Suppressor macrophage (primary cell): ENCODE measurements at regions not wholly inside any gene's neighbourhood (a gene's known extent, or its start where the extent isn't known, plus 50 kb on each side); places are given as distances from the start of the nearest gene placed in this dataset.
"Not testable (repeated sequence)": the region's sequence is repeated elsewhere in the genome, so short reads cannot be mapped to it uniquely, and the experiment has no call there.

ENCODE experiments used
- DNase-seq, 4 experiments: peaks; one replicate each; pipeline ENCODE4 v3.0.0-alpha.2; 2020 to 2022

DNA sequence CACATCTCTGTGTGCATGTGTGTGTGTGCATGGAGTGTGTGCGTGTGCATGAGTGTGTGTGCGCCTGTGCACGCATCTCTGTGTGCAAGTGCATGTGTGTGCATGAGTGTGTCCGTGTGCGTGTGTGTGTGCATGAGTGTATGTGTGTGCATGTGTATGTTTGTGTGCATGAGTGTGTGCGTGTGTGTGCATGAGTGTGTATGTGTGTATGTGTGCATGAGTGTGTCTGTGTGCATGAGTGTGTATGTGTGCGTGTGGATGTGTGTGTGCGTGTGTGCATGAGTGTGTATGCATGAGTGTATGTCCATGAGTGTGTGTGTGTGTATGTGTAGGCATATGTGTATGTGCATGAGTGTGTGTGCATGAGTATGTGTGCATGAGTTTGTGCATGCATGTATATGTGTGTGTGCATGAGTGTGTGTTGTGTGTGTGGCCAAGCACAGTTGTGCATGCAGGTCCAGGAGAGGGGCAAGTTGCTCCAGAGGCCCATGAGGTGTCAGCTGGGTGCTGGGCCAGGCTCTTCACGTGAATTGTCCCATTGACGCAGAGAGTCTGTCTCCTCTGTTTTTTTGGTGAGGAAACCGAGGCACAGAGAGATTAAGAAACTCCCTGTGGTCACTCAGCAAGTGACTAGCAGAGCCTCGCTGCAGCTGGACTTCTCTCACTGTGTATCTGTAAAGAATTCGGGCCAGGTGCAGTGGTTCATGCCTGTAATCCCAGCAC lies 75.5 kb downstream of the ASB1 start:
- no peak for DNase-seq

DNA sequence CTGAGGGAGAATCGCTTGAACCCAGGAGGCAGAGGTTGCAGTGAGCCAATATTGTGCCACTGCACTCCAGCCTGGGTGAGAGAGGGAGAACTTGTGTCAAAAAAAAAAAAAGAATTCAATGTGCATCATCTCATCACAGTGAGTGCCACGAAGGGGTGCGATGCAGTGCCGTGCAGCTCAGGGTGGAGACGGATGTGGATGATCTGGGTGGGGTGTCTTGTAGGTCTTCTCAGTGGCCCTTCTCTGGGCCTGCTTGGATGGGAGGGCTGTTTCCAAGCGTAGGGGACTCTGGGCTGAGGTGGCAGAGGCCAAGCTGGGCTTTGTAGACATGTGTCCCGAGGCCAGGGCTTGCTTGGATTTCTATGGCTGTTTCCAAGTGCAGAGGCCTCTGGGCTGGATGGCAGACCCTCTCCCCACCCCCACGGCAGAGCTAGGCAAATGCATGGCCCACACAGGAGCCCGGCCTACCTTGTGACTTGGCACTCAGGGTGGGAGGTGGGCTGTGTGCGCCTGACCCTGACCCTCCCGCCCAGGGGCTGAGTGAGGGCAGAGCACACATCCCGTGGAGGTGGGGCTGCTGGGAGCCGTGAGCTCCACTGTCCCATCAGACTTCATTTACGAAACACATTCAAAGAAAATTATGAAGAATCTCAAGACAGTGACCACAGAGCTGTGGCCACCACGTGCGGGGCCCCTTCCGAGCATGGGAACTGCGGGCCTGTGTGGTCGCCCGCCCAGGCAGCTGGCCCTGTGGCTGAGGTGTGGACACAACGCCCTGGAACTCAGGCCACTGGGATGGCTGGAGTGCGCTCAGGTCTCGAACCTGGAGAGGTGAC lies 76.4 kb downstream of the ASB1 start:
- DNase-seq = no peak

DNA sequence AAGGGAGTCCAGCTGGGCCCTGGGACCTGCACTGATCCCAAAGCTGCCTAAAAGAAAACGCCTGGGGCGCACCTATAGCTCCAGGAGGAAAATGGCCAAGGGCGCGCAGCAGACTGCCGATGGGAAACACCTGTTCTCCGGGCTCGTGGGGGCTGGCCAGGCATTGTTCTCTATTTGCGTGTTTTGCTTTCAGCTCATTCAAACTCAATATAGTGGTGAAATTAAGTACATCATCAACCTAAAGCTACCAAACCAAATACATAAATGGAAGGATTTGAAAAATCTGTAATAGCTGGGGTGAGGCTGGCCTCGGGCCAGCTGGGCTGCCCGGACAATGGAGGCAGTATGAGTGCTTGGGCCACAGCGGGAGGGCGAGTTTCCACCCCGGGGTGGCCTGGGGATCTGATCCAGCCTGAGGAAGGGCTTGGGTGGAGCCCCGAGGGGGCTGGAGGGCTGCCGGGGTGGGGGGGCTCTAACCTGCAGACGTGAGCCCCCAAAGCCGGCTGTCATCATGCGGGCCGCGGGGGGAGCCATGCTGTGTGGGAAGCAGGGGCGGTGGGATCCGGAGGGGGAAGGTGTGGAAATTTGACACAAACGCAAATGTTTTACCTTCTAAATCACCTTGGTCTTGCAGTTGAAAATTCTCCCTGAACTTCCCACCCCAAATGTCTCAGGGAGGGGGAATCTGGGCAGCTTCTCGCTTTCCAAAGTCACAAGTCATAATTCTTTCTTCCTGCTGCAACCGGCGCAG lies 77.6 kb downstream of the ASB1 start:
- no peak for DNase-seq

DNA sequence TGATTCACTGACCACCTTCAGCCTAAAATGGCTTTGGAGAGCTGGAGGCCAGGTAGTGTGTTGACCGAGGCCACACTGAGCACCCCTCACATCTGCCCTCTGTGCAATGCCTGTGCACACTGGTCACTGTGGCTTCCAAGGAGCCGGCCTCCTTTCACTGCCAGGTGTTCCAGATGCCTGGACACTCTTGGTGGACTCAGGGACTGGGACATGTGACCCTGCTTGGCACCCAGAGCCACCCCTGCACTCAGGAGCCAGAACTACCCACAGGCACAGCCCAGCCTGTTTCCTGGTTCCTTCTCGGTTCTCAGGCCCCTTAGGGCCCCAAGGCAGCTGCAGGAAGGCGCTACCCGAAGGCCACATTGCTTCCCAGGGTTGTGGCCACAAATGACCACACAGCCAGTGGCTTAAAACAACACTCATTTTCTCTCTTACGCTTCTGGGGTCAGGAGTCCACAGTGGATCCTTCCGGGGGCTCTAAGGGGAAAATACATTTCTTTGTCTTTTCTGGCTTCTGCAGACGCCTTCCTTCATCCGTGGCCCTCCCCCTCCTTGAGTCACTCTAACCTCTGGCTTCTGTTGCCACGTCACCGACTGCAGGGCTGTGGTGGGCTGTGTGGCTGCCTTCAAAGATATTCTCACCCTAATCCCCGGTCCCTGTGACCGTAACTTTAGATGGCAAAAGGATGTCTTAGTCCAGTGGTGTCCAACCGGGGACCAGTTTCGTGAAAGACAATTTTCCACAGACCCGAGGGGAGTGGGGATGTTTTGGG lies 78.6 kb downstream of the ASB1 start:
- DNase-seq = no peak

DNA sequence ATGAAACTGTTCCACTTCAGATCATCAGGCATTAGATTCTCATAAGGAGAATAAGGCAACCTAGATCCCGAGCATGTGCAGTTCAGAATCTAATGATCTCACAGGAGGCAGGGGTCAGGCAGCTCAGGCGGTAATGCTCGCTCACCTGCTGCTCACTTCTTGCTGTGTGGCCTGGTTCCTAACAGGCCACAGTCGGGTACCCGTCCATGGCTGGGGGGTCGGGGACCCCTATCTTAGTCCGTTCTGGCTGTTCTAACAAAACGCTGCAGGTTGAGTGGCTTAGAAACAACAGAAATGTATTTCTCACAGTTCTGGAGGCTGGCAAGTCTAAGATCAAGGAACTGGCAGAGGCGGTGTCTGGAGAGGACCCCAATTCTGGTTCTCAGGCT lies 79.2 kb downstream of the ASB1 start:
- no peak for DNase-seq

DNA sequence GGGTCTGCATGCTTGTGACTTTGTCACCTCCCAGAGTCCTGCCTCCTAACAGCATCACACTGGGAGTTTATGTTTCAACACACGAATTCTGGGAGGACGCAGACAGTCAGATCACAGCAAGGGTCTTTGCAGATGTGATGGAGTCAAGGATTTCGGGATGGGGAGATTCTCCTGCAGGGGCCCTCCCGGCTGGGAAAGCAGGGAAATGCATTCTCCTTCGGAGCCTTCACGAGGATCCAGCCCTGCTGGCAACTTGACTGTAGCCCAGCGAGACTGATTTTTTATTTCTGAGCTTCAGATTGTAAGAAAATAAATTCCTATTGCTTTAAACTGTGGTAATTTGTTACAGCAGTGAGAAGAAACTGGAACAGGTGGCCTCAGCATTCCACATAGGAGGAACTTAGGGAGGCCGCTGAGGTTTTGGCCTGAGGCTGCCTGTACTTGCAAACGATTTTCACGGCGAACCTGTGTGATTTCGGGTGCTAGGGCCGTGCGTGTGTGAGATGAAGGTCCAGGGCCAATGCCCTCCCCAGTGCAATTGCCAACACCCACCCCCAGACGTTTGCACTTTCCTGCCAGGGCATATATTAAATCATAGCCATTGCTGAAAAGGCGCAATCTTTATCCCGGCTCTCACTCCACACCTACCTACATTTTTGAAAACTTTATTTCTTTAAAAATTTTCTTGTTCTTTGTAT lies 79.8 kb downstream of the ASB1 start:
- no peak for DNase-seq

DNA sequence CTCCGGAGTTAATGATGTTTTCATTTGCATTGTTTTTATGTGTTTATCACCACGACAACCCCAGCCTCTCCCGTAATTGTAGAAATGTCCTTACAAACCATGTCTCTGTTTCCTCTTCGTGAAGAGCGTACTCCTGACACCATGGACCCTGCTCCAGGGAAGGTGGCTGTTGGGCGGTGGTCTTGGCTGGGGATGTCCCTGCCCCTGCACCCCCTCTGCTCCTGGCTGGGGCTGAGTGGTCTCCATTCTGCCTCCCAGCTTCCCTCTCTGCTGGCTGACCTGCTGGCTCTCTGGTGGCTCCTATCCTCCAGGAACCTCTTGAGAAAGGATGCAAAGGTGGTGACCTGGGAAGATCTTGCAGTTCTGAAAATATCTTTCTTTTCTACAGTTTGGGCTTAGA lies 81.1 kb downstream of the ASB1 start:
- DNase-seq = no peak

DNA sequence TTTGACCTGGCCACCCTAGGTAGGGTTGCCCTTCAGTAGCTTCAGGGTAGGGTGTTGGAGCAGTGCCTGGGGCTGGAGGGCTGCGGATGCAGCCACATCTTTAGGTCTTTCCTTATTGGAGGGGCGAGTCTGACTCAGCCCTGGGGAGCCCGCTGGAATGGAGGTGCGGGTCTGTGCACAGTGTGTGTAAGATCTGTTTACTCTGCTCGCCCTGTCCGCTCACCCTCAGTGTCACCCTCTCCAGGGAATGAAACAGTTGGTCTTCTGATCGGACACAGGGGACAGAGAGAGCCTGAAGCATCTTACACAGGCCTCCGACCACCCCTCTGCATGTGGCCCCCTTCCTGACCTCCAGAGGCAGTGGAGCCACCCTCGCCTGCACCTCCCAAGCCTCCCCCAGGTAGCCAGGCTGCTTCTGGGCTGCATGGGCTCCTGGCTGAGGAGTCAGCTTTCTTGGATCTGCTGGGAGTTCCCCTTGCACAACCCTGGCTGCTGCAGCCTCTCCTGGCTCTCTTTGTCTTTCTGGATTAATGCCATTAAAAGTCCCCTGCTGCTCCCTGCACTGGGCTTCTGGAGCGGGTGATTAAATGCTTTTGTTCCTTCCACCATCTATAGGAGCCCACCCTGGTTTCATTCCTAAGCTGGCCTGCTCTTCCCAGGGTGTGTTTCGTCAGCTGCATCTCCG lies 82.6 kb downstream of the ASB1 start:
- DNase-seq = no peak

DNA sequence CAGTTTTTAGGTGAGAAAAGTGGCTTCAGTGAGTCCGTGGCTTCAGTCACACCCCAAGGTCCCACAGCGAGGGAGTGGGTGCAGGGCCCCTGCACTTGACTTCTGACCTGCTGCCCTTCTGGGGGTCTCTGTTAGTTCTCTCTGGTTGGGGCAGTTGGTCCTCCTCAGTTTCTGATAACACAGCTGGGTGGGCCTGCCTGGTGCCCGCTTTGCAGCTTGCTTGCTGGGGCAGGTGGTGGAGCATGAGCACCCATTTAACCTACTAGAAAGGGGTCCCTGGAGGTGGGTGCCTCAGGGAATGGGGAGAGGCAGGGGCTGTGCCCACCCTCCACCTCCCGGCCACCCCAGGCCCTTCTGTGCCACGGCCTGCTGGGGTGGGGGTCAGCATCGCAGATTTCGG lies 83.2 kb downstream of the ASB1 start:
- DNase-seq = no peak

DNA sequence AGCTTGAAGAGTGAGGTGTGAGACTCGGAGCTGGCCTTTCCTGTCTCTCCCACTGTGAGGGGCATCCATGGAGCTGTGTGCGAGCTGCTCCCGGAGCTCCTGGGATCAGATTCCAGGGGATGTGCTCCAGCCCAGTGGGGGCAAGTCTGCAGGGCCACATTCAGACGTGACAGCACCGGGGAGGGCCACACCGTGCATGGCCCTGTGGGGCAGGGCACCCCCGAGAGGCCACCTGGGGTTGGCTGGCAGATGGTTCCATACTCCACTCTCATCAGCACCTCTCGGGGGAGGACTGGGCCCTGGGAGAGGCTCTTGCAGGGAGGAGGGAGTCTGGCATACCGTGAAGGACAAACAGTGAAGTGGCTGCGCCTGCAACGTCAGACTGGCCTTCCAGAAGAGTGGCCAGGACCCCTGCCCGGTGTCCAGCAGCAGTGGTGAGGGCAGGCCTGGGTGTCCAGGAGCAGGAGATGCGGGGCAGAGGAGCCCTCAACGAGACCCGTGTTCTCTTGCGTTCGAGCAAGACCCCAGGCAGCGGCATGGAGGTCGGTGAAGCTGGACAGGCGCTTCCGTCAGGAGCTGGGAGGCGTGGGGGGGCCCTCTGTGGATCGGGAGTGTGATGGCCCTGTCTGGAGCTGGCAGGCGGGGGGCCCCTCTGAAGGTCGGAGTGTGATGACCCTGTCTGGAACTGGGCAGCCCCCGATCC lies 84.3 kb downstream of the ASB1 start:
- no peak for DNase-seq

DNA sequence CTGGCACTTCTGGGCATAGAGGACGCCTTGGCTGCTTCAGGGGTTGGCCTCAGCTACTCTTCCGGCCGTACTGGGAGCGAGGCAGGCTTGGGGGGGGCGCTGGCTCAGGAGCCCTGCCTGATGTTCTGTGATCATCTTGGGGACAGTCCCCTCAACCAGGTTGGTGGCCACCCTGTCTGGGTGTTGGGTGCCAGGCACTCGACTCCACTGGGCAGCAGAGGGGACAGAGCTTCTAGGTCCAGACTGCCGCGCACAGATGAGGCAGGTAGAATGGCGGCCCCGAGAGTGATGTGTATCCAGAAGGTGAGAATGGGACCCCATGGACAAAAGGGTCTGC lies 84.9 kb downstream of the ASB1 start:
- DNase-seq = no peak

DNA sequence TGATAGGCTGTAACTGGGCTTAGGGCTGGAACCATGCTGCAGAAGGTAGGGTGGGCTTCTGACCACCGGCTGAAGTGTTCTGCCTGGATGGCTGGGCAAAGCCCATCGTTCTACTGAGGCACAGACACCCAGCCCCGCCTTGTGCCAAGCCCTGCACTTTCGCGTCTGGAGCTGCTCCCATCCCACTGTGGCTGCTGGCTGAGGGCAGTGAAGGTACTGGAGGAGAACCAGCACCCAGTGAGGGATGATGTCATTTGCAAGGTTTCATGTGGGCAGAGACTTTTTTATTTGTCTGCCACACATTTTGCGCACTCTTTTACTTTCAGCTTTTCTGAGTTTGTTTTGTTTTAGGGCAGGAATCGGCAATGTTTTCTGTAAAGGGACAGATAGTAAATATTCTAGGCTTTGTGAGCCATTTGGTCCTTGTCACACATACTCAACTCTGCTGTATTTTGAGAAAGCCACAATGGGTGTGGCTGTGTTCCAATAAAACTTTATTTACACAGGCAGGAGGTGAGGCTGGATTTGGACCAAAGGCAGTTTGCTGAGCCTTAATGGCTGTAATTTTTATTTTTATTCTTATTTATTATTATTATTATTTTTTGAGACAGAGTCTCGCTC lies 85.6 kb downstream of the ASB1 start:
- no peak for DNase-seq

DNA sequence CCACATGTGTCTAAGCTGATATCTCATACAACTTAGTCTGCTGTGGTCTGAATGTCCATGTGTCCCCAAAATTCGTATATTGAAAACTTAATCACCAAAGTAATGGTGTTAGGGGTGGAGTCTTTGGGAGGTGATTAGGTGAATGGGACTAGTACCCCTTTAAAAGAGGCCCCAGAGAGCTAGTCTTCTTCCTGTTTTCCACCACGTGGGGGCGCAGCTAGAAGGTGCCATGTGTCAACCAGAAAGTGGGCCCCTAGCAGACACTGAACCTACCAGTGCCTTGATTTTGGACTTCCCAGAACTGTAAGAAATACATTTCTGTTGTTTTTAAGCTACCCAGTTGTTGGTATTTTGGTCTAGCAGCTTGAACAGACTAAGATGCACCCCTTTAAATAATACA lies 86.6 kb downstream of the ASB1 start:
- peak; percentile 60 to 71 (median 63) for DNase-seq

DNA sequence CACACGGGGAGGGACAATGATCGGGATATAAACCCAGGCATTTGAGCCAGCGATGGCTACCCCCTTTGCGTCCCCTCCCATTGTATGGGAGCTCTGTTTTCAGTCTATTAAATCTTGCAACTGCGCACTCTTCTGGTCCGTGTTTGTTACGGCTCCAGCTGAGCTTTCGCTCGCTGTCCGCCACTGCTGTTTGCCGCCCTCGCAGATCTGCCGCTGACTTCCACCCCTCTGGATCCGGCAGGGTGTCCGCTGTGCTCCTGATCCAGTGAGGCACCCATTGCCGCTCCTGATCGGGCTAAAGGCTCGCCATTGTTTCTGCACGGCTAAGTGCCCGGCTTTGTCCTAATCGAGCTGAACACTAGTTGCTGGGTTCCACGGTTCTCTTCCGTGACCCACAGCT lies 87.3 kb downstream of the ASB1 start:
- not testable (repeated sequence) for DNase-seq

DNA sequence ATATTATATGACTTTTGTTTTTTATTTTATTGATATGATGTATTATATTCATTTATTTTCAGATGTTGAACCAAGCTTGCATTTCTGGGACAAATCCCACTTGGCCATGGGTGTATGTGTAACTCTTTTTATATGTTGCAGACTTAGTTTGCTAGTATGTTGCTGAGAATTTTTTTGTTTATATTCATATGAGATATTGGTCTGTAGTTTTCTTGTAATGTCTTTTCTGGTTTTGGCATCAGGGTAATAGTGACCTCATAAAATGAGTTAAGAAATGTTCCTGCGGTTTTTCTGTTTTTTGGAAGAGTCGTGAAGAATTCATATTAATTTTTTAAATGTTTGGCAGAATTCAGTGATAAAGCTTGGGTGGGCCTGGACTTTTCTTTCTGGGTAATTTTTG lies 88.7 kb downstream of the ASB1 start:
- DNase-seq = no peak

DNA sequence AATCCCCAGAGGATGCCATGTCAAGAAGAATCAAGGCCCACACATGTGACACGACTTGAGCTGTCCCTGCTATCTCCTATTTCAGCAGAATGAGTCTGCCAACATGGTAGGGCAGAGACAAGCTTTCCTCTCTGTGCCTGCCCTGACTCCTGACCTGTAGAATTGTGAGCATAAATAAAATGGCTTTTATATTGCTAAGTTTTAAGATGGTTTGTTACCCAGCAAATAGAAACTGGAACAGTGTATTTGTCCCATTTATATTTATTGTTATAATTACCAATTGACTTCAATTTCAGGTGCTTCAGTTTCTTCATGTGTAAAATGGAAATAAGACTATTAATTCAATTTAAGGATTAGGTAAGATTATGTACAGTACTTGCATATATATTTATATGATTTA lies 90.5 kb downstream of the ASB1 start:
- DNase-seq = no peak

DNA sequence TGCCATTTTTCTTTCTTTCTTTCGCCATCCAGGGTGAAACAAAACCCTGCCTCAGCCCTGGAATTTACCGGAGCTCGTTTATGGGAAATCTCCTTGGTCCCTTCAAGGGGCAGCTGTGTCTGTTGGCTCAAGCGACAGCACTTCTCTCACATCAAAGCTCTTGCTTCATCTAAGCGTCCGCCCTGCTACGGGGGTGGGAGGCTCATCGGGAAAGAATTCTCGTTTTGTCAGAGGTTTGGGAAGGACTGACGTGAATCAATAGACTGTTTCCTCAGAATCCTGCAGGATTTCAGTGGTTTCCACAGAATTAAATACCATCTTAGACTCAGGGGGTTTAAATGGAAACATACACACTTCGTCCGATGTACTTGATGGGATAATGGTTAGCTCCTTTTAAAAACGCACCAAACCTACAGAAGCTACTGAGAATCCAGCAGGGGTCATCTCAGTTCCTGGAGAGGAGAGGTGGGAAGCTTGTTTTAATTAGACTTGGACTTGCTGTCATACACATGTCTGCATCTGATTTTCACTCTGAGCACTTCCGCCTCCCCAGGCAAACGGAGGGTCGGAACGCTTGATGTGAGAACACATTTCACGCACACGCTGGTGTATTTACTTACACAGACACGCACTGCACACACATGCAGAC lies 91.6 kb downstream of the ASB1 start:
- no peak for DNase-seq

DNA sequence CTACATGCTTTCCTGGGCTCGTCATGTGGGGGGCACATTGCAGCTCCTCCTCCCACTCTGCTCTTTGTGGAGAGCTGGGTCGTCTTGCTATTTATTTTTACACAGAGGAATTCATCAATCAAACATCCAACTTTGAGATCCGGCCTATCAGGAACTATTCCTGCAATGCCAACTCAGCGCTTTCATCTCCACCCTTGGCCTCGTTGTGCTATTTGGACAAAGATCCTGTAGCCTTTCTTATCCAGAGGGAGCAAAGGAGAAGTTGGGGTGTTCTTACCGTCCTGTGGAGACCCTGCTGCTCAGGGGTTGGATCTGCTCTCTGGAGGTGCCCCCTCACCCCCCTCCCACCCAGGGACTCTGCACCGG lies 92.1 kb downstream of the ASB1 start:
- DNase-seq = no peak

DNA sequence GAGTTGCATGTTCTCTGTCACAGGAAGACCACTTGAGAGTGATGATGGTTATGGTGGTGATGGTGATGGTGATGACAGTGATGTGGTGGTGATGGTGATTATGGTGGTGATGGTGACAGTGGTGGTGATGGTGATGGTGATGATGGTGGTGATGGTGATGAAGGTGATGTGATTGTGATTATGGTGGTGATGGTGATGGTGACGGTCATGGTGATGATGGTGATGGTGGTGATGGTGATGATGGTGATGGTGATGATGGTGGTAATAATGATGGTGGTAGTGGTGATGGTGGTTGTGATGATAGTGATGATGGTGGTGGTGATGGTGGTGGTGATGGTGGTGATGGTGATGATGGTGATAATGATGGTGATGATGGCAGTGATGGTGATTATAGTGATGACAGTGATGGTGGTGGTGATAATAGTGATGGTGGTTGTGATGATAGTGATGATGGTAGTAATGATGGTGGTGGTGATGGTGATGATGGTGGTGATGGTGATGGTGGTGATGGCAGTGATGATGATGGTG lies 93.7 kb downstream of the ASB1 start:
- DNase-seq = no peak

DNA sequence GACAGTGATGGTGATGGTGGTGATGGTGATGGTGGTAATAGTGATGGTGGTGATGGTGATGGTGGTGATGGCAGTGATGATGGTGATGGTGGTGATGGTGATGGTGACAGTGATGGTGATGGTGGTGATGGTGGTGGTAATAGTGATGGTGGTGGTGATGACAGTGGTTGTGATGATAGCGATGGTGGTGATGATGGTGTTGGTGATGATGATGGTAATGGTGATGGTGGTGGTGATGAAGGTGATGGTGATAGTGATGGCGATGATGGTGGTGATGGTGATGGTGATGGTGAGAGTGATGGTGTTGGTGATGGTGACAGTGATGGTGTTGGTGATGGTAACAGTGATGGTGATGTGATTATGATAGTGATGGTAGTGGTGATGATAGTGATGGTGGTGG lies 94.3 kb downstream of the ASB1 start:
- no peak for DNase-seq
